ENCODE measurements at regions not wholly inside any gene's neighbourhood (a gene's known extent, or its start where the extent isn't known, plus 50 kb on each side); places are given as distances from the start of the nearest gene placed in this dataset.

- Histone ChIP-seq H3K9me3 (no peaks in the 10 kb centered on the region), H3K27ac (no peak overlapping the region), H3K4me1 (no peaks in the 10 kb centered on the region), H3K36me3 (no peaks in the 10 kb centered on the region), H3K27me3 (no peaks in the 10 kb centered on the region), H3K4me3 (no peak overlapping the region)
- no peak for DNase-seq
- intact Hi-C loops (cut with DNase I; ENCODE audit: low total_unique reads), result no loop called here
- no peak for TF ChIP-seq POLR2A (IDR thresholded peaks at IDR 0.05)
- ATAC-seq, result no peak
- in situ Hi-C loops (cut with MboI; ENCODE audit: low sequenced_read_pairs in 4 of 4), result loop anchor here in 1 of 4 donors (25.0 kb wide), 1 partner anchor 222 kb away; no protein-coding TSS in a partner anchor
Observed at GRCh38 chr18:57890266-57890665, 87.2 kb upstream of the ATP8B1 start.

GRCh38 chr18:57889841-57890240 is 86.7 kb upstream of the ATP8B1 start:
- H3K4me3 ChIP-seq, result no peak overlapping the region
- H3K27ac ChIP-seq, result no peak overlapping the region
- H3K36me3 ChIP-seq, result no peaks in the 10 kb centered on the region
- intact Hi-C loops (cut with DNase I; ENCODE audit: low total_unique reads), result loop anchor here (5.0 to 10.0 kb wide), 3 partner anchors 232 to 875 kb away; no protein-coding TSS in a partner anchor
- H3K4me1 ChIP-seq, result no peaks in the 10 kb centered on the region
- H3K9me3 ChIP-seq, result no peaks in the 10 kb centered on the region
- in situ Hi-C loops (cut with MboI; ENCODE audit: low sequenced_read_pairs in 4 of 4), result loop anchor here in 2 of 4 donors (10.0 to 25.0 kb wide), 2 partner anchors 222 to 235 kb away; no protein-coding TSS in a partner anchor
- ATAC-seq (no peak), DNase-seq (no peak)
- no peak for TF ChIP-seq CTCF (IDR thresholded peaks at IDR 0.05 in 4 of 5, conservative IDR thresholded peaks at IDR 0.05 in 1 of 5)
- TF ChIP-seq POLR2A (IDR thresholded peaks at IDR 0.05), result no peak
- no peaks in the 10 kb centered on the region for H3K27me3 ChIP-seq

- in situ Hi-C loops (cut with MboI; ENCODE audit: low sequenced_read_pairs in 4 of 4) (loop anchor here in 2 of 4 donors (10.0 to 25.0 kb wide), 2 partner anchors 225 to 237 kb away; no protein-coding TSS in a partner anchor), intact Hi-C loops (cut with DNase I; ENCODE audit: low total_unique reads) (loop anchor here (5.0 to 10.0 kb wide), 3 partner anchors 235 to 877 kb away; no protein-coding TSS in a partner anchor)
- DNase-seq, result no peak
- no peaks in the 10 kb centered on the region for H3K36me3 ChIP-seq
- no peaks in the 10 kb centered on the region for H3K9me3 ChIP-seq
- H3K27me3 ChIP-seq, result no peaks in the 10 kb centered on the region
- no peak overlapping the region for H3K27ac ChIP-seq
- no peak for ATAC-seq
- no peak overlapping the region for H3K4me3 ChIP-seq
- H3K4me1 ChIP-seq, result no peaks in the 10 kb centered on the region
- TF ChIP-seq POLR2A (IDR thresholded peaks at IDR 0.05) (no peak), CTCF (IDR thresholded peaks at IDR 0.05 in 4 of 5, conservative IDR thresholded peaks at IDR 0.05 in 1 of 5) (no peak)
Observed at GRCh38 chr18:57887543-57888383, 84.6 kb upstream of the ATP8B1 start.

- ATAC-seq (no peak), DNase-seq (no peak)
- no peak overlapping the region for H3K4me3 ChIP-seq
- intact Hi-C loops (cut with DNase I; ENCODE audit: low total_unique reads) (loop anchor here (5.0 to 10.0 kb wide), 3 partner anchors 236 to 879 kb away; no protein-coding TSS in a partner anchor), in situ Hi-C loops (cut with MboI; ENCODE audit: low sequenced_read_pairs in 4 of 4) (loop anchor here in 2 of 4 donors (10.0 to 25.0 kb wide), 2 partner anchors 226 to 239 kb away; no protein-coding TSS in a partner anchor)
- H3K27me3 ChIP-seq, result no peaks in the 10 kb centered on the region
- TF ChIP-seq CTCF (IDR thresholded peaks at IDR 0.05 in 4 of 5, conservative IDR thresholded peaks at IDR 0.05 in 1 of 5), result no peak
- TF ChIP-seq POLR2A (IDR thresholded peaks at IDR 0.05), result no peak
- H3K4me1 ChIP-seq, result no peaks in the 10 kb centered on the region
- no peak overlapping the region for H3K27ac ChIP-seq
- H3K9me3 ChIP-seq, result no peaks in the 10 kb centered on the region
- H3K36me3 ChIP-seq, result no peaks in the 10 kb centered on the region
Observed at GRCh38 chr18:57885931-57886330, 82.8 kb upstream of the ATP8B1 start.

DNA sequence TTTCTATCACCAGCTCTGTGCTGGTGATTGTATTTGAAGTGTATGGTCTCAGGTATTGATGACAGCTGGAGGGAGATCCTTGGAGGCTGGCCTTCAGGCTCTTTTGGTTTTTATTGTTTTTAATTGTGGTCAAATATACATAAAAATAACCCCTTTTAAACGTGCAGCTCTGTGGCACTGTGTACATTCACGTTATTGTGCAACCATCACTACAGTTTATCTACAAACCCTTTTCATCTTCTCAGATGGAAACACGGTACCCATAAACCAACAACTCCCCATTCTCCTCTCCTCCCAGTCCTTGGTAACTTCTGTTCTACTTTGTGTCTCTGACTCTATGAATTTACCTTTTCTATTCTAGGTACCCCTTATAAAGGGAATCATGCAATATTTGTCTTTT is 79.3 kb upstream of the ATP8B1 start:
- in situ Hi-C loops (cut with MboI; ENCODE audit: low sequenced_read_pairs in 4 of 4), result loop anchor here in 2 of 4 donors (10.0 to 25.0 kb wide), 2 partner anchors 230 to 242 kb away; no protein-coding TSS in a partner anchor
- Histone ChIP-seq H3K4me1 (no peaks in the 10 kb centered on the region), H3K27ac (no peak overlapping the region), H3K36me3 (no peaks in the 10 kb centered on the region), H3K9me3 (no peaks in the 10 kb centered on the region), H3K27me3 (no peaks in the 10 kb centered on the region), H3K4me3 (no peak overlapping the region)
- DNase-seq, result no peak
- TF ChIP-seq POLR2A (IDR thresholded peaks at IDR 0.05), result no peak
- no peak for TF ChIP-seq CTCF (IDR thresholded peaks at IDR 0.05 in 4 of 5, conservative IDR thresholded peaks at IDR 0.05 in 1 of 5)
- no peak for ATAC-seq
- intact Hi-C loops (cut with DNase I; ENCODE audit: low total_unique reads), result loop anchor here (10.0 kb wide), 2 partner anchors 248 to 882 kb away; no protein-coding TSS in a partner anchor

All from gastrocnemius medialis (tissue), 4 donors.